Left ventricle myocardium inferior (tissue), 1 donor: ENCODE measurements at regions not wholly inside any gene's neighbourhood (a gene's known extent, or its start where the extent isn't known, plus 50 kb on each side); places are given as distances from the start of the nearest gene placed in this dataset.

Experiments used
- DNase-seq: peaks from one replicate; pipeline ENCODE4 v3.0.0-alpha.2; 2020
- H3K27ac ChIP-seq: fragments of 200-600 bp; replicated peaks from 2 replicates; pipeline ENCODE4 v1.8.0; 2021
- H3K27me3 ChIP-seq: fragments of 200-600 bp; 2 replicates; pipeline ENCODE4 v1.8.0; 2021; ENCODE audit warnings: low read depth
- H3K36me3 ChIP-seq: fragments of 200-600 bp; 2 replicates; pipeline ENCODE4 v1.8.0; 2021
- H3K4me1 ChIP-seq: fragments of 200-600 bp; 2 replicates; pipeline ENCODE4 v1.8.0; 2021
- H3K4me3 ChIP-seq: fragments of 200-600 bp; 2 replicates; pipeline ENCODE4 v1.8.0; 2021; ENCODE audit warnings: mild to moderate bottlenecking, moderate library complexity
- H3K9me3 ChIP-seq: fragments of 200-600 bp; replicated peaks from 2 replicates; pipeline ENCODE4 v1.8.0; 2021
- intact Hi-C: fragments of 100-400 bp; cut with micrococcal nuclease; formaldehyde crosslinking; loops from one replicate; pipeline ENCODE4 v1.11.0; 2022
- TF ChIP-seq, protein P1 (sequence below): fragments of 200-600 bp; IDR thresholded peaks from 2 replicates; pipeline ENCODE4 v1.8.0; 2021; ENCODE audit warnings: antibody characterized with exemption, mild to moderate bottlenecking, borderline replicate concordance
- donor health status: DM: no; HTN: yes; CAD: no; lungs with severe emphysema.

DNA sequence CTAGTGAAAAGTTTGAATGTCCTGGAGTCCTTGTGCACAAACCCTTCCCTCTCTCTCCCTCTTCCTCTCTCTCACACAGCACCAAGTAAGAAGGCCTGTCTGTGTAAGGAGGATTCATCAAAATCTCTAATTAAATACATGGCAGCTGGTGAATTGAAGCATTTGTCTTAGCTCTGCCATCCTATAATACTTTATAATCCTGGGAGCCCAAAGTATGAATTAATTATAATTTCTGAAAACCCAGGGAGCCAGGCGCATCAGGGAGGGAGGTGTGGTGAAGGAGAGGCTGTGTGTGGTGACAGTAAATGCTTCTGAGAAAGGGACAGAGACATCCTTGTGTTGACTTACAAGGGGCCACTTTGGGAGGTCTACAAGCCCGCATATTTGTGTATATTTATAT lies 691.4 kb upstream of the EEF2KMT start:
- no peak for DNase-seq
- no peak overlapping the region for H3K27ac ChIP-seq
- no peaks in the 10 kb centered on the region for H3K9me3 ChIP-seq
- no peaks in the 10 kb centered on the region for H3K36me3 ChIP-seq
- intact Hi-C loops, result no loop called here
- H3K4me3 ChIP-seq, result no peak overlapping the region
- TF ChIP-seq, protein P1, sequence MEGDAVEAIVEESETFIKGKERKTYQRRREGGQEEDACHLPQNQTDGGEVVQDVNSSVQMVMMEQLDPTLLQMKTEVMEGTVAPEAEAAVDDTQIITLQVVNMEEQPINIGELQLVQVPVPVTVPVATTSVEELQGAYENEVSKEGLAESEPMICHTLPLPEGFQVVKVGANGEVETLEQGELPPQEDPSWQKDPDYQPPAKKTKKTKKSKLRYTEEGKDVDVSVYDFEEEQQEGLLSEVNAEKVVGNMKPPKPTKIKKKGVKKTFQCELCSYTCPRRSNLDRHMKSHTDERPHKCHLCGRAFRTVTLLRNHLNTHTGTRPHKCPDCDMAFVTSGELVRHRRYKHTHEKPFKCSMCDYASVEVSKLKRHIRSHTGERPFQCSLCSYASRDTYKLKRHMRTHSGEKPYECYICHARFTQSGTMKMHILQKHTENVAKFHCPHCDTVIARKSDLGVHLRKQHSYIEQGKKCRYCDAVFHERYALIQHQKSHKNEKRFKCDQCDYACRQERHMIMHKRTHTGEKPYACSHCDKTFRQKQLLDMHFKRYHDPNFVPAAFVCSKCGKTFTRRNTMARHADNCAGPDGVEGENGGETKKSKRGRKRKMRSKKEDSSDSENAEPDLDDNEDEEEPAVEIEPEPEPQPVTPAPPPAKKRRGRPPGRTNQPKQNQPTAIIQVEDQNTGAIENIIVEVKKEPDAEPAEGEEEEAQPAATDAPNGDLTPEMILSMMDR, result no peak
- H3K27me3 ChIP-seq, result no peaks in the 10 kb centered on the region
- no peaks in the 10 kb centered on the region for H3K4me1 ChIP-seq

DNA sequence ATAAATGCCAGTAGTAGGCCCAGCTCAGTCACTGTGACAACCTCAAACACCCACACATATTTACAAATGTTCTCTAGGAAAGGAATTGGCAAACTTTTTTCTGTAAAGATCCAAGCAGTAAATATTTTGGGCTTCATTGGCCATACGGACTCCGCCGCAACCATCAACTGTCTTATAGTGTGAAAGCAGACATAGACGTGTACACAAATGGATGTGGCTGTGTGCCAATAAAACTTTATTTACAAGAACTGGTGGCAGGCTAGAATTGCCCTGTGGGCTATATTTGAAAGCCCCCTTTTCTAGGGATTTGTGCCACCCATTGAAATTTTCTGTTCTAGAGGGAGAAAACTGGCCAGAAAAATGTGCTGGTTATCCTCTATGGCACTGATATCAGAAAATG lies 683.8 kb upstream of the EEF2KMT start:
- TF ChIP-seq, protein P1, result no peak

DNA sequence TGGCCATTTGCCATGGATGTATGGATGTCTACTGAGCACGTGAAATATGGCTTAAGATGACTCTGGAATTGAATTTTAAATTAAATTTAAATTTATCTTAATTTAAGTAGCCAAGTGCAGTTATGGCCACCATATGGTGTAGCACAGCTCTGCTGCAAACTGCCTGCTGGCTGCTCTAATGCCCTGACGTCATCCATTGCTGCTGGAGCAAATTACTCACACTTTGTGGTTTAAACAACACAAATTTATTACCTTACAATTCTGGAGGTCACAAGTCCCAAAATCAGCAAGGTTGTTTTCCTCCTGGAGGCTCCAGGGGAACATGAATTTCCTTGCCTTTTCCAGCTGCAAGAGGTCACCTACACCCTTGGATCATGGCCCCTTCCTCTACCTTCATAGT lies 679.3 kb upstream of the EEF2KMT start:
- Histone ChIP-seq H3K36me3 (no peaks in the 10 kb centered on the region), H3K27me3 (no peaks in the 10 kb centered on the region), H3K4me3 (no peak overlapping the region), H3K9me3 (no peaks in the 10 kb centered on the region), H3K27ac (no peak overlapping the region), H3K4me1 (no peaks in the 10 kb centered on the region)
- TF ChIP-seq, protein P1, result no peak
- intact Hi-C loops, result no loop called here
- DNase-seq, result no peak

More for the DNA sequence above, 683.8 kb upstream of the EEF2KMT start:
- H3K4me1 ChIP-seq, result no peaks in the 10 kb centered on the region
- no peaks in the 10 kb centered on the region for H3K36me3 ChIP-seq
- H3K9me3 ChIP-seq, result peaks cover 6% of the 10 kb centered on the region
- no peak for DNase-seq
- H3K27me3 ChIP-seq, result no peaks in the 10 kb centered on the region
- no peak overlapping the region for H3K4me3 ChIP-seq
- intact Hi-C loops, result no loop called here
- H3K27ac ChIP-seq, result no peak overlapping the region

DNA sequence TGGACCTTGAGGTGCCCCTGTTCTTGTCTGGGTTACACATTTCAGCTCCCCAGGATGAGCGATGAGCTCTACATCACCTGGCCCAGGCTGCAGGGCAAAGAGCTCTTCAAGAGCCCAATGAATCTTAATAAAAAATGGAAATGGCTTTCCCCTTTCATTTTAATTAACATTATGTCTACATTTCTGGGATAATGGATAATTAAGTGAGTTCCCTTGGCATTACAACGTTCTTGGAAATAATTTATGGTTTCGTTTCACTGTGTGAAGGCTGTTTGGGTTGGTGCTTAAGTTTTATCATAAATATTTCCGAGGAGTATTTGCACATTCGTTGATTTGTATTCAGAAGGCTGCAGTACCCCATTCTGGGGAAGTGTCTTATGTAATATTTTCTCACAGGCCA lies 678.3 kb upstream of the EEF2KMT start:
- Histone ChIP-seq H3K4me1 (no peaks in the 10 kb centered on the region), H3K27me3 (no peaks in the 10 kb centered on the region), H3K36me3 (no peaks in the 10 kb centered on the region), H3K27ac (no peak overlapping the region), H3K9me3 (no peaks in the 10 kb centered on the region), H3K4me3 (no peak overlapping the region)
- DNase-seq, result no peak
- TF ChIP-seq, protein P1, result no peak
- intact Hi-C loops, result no loop called here

DNA sequence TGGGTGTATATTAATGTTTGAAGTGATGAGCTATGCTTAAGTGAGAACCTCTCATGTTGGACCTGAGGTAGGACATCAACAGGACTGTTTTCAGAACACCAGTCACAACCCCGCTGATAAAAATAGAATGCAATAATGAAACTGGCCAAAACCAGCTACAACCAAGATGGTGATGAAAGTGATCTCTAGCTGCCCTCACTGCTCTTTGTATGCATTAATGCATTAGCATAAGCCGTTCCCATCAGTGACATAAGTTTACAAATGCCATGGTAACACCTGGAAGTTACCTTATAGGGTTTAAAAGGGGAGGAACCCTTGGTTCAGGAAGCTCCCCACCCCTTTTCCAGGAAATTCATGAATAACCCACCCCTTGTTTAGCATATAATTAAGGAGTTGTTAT lies 672.5 kb upstream of the EEF2KMT start:
- Histone ChIP-seq H3K4me1 (no peaks in the 10 kb centered on the region), H3K27me3 (no peaks in the 10 kb centered on the region), H3K36me3 (no peaks in the 10 kb centered on the region), H3K4me3 (no peak overlapping the region), H3K9me3 (no peaks in the 10 kb centered on the region), H3K27ac (no peak overlapping the region)
- TF ChIP-seq, protein P1, result no peak
- intact Hi-C loops, result no loop called here
- no peak for DNase-seq

DNA sequence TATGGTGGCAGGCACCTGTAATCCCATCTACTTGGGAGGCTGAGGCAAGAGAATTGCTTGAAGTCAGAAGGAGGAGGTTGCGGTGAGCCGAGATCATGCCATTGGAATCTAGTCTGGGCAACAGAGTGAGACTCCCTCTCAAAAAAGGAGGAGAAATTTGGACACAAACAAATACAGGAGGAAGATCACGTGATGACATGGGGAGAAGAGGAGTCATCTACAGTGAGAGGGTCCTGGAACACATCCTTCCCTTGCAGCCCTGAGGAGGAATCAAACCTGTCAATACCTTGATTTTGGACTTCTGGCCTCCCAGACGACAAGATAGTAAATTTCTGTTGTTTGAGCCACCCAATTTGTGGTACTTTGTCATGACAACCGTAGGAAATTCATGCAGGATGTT lies 671.9 kb upstream of the EEF2KMT start:
- DNase-seq, result no peak
- Histone ChIP-seq H3K4me1 (no peaks in the 10 kb centered on the region), H3K4me3 (no peak overlapping the region), H3K36me3 (no peaks in the 10 kb centered on the region), H3K27ac (no peak overlapping the region), H3K27me3 (no peaks in the 10 kb centered on the region), H3K9me3 (no peaks in the 10 kb centered on the region)
- TF ChIP-seq, protein P1, result no peak
- intact Hi-C loops, result no loop called here
